Naive thymus-derived CD4-positive, alpha-beta T cell (primary cell): ENCODE measurements at regions not wholly inside any gene's neighbourhood (a gene's known extent, or its start where the extent isn't known, plus 50 kb on each side); places are given as distances from the start of the nearest gene placed in this dataset.

Experiments
- ATAC-seq: fragments of 150-1000 bp; cut with Tn5 transposase; 2 replicates; pipeline ENCODE4 v1.10.0; 2021; ENCODE audit warnings: mild to moderate bottlenecking, moderate library complexity
- CTCF ChIA-PET: fragments of 350-600 bp; sonication (Branson Sonifier 250); formaldehyde crosslinking; loops from one replicate; lab custom pipeline; 2021; ENCODE audit warnings: antibody characterized with exemption; lab: Charles Lee
- POLR2A ChIA-PET: fragments of 350-600 bp; sonication (Branson Sonifier 250); formaldehyde crosslinking; loops from one replicate; lab custom pipeline; 2021; ENCODE audit warnings: antibody characterized with exemption, inconsistent platforms; lab: Charles Lee
- DNase-seq, 9 donors: peaks; one replicate each; pipeline versions ENCODE4 v3.0.0 to v3.0.0-alpha.2; 2020 to 2022; ENCODE audit warnings: mixed read lengths in 1 of 9
- H3K27ac ChIP-seq: one replicate; pipeline ENCODE4 v1.7.0; 2013; ENCODE audit warnings: mild to moderate bottlenecking, low read depth, low read length, moderate library complexity
- H3K27me3 ChIP-seq, 2 donors: one replicate each; pipeline ENCODE4 v1.7.0; 2013; ENCODE audit warnings: low read length in 2 of 2, mild to moderate bottlenecking in 2 of 2, moderate library complexity in 2 of 2; ENCODE audit not compliant: control insufficient read depth in 2 of 2, insufficient read depth in 2 of 2
- H3K36me3 ChIP-seq, 3 experiments: 1 replicate in 2 of 3; 2 replicates in 1 of 3; pipeline ENCODE4 v1.7.0; 2013; ENCODE audit warnings: low read length in 3 of 3, mild to moderate bottlenecking in 3 of 3, moderate library complexity in 1 of 3; ENCODE audit not compliant: insufficient read depth in 3 of 3, control insufficient read depth in 2 of 3
- H3K4me1 ChIP-seq, 2 donors: one replicate each; pipeline ENCODE4 v1.7.0; 2013; ENCODE audit warnings: low read length in 2 of 2, mild to moderate bottlenecking in 2 of 2, moderate library complexity in 1 of 2; ENCODE audit not compliant: control insufficient read depth in 2 of 2, insufficient read depth in 2 of 2
- H3K4me3 ChIP-seq: 2 replicates; pipeline ENCODE4 v1.7.0; 2013; ENCODE audit warnings: mild to moderate bottlenecking, low read length
- H3K9me3 ChIP-seq, 3 experiments: 1 replicate in 2 of 3; 2 replicates in 1 of 3; pipeline ENCODE4 v1.7.0; 2013; ENCODE audit warnings: low read length in 3 of 3; ENCODE audit not compliant: control insufficient read depth in 2 of 3
- H3K27ac Mint-ChIP-seq, 9 donors: one replicate each; pipeline ENCODE4 v1.8.0; 2020 to 2022; ENCODE audit warnings: mixed read lengths in 9 of 9, mild to moderate bottlenecking in 8 of 9, moderate library complexity in 5 of 9, inconsistent platforms in 2 of 9
- H3K27me3 Mint-ChIP-seq, 5 donors: one replicate each; pipeline ENCODE4 v1.8.0; 2021 to 2022; ENCODE audit warnings: mixed read lengths in 5 of 5, mild to moderate bottlenecking in 1 of 5
- H3K36me3 Mint-ChIP-seq, 5 donors: one replicate each; pipeline ENCODE4 v1.8.0; 2020 to 2022; ENCODE audit warnings: mixed read lengths in 5 of 5, mild to moderate bottlenecking in 3 of 5, inconsistent platforms in 1 of 5
- H3K4me1 Mint-ChIP-seq, 7 donors: one replicate each; pipeline ENCODE4 v1.8.0; 2020 to 2022; ENCODE audit warnings: mixed read lengths in 7 of 7, mild to moderate bottlenecking in 3 of 7, inconsistent platforms in 1 of 7
- H3K4me3 Mint-ChIP-seq, 10 donors: one replicate each; pipeline ENCODE4 v1.8.0; 2020 to 2022; ENCODE audit warnings: mild to moderate bottlenecking in 10 of 10, mixed read lengths in 10 of 10, moderate library complexity in 6 of 10, inconsistent platforms in 2 of 10
- H3K9me3 Mint-ChIP-seq, 11 donors: one replicate each; pipeline ENCODE4 v1.8.0; 2020 to 2022; ENCODE audit warnings: mixed read lengths in 11 of 11, mild to moderate bottlenecking in 4 of 11, inconsistent platforms in 1 of 11, moderate library complexity in 1 of 11
- intact Hi-C, 2 donors: fragments of 100-400 bp; cut with micrococcal nuclease; formaldehyde crosslinking; loops; one replicate each; pipeline ENCODE4 v1.15.1; 2023

GRCh38 chr18:45540125-45540524, 75.2 kb upstream of the SLC14A2 start:
- intact Hi-C loops = no loop called here
- H3K27me3 Mint-ChIP-seq = peaks cover 0 to 24% (median 18%) of the 10 kb centered on the region in 5 donors
- Histone ChIP-seq H3K27ac (no peak overlapping the region), H3K9me3 (no peaks in the 10 kb centered on the region), H3K4me1 (no peaks in the 10 kb centered on the region), H3K27me3 (no peaks in the 10 kb centered on the region), H3K4me3 (no peak overlapping the region), H3K36me3 (no peaks in the 10 kb centered on the region)
- DNase-seq (no peak), ATAC-seq (no peak)
- CTCF ChIA-PET = no interaction called here
- no peak overlapping the region for H3K27ac Mint-ChIP-seq
- H3K4me3 Mint-ChIP-seq = no peak overlapping the region
- POLR2A ChIA-PET = no interaction called here
- peaks cover 0 to 29% (median 7%) of the 10 kb centered on the region in 11 donors for H3K9me3 Mint-ChIP-seq
- H3K36me3 Mint-ChIP-seq = peaks cover 0 to 3% (median 0%) of the 10 kb centered on the region in 5 donors
- H3K4me1 Mint-ChIP-seq = no peaks in the 10 kb centered on the region

- CTCF ChIA-PET = no interaction called here
- no peak overlapping the region for H3K4me3 Mint-ChIP-seq
Observed at GRCh38 chr18:45541421-45541820, 73.9 kb upstream of the SLC14A2 start.

DNA sequence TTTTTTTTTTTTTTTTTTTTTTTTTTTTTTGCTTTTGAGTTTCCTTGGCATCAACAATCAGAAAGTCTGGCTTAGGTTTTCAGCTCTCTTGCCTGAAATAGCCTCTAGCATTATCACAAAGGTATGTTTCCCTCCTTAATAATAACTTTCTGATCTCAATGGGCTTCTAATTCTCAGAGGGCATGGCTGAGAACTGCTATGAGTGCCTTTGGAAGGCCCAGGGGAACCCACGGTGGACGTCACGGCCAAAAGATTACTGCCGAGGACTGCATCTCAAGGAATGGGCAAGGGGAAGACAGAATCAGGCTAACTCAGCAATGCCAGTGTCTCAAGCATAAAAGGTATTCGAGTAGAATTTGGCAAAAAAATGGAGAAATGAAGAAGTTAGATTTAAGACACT, 73.2 kb upstream of the SLC14A2 start:
- Mint-ChIP-seq H3K4me1 (no peaks in the 10 kb centered on the region), H3K36me3 (peaks cover 0 to 3% (median 0%) of the 10 kb centered on the region in 5 donors), H3K27ac (no peak overlapping the region), H3K9me3 (peaks cover 0 to 20% (median 5%) of the 10 kb centered on the region in 11 donors), H3K27me3 (peaks cover 0 to 9% (median 7%) of the 10 kb centered on the region in 5 donors), H3K4me3 (no peak overlapping the region)
- H3K9me3 ChIP-seq = no peaks in the 10 kb centered on the region
- no peak overlapping the region for H3K27ac ChIP-seq
- ATAC-seq = no peak
- CTCF ChIA-PET = no interaction called here
- no peaks in the 10 kb centered on the region for H3K4me1 ChIP-seq
- no peaks in the 10 kb centered on the region for H3K36me3 ChIP-seq
- no peaks in the 10 kb centered on the region for H3K27me3 ChIP-seq
- POLR2A ChIA-PET = no interaction called here
- intact Hi-C loops = no loop called here
- DNase-seq = no peak
- H3K4me3 ChIP-seq = no peak overlapping the region

More at GRCh38 chr18:45541421-45541820, 73.9 kb upstream of the SLC14A2 start:
- no peaks in the 10 kb centered on the region for H3K36me3 ChIP-seq
- Mint-ChIP-seq H3K4me1 (no peaks in the 10 kb centered on the region), H3K36me3 (peaks cover 0 to 3% (median 0%) of the 10 kb centered on the region in 5 donors), H3K27ac (no peak overlapping the region), H3K27me3 (peaks cover 0 to 14% (median 11%) of the 10 kb centered on the region in 5 donors), H3K9me3 (peaks cover 0 to 20% (median 6%) of the 10 kb centered on the region in 11 donors)
- H3K4me1 ChIP-seq = no peaks in the 10 kb centered on the region
- DNase-seq = no peak
- no peak overlapping the region for H3K27ac ChIP-seq
- intact Hi-C loops = no loop called here
- H3K9me3 ChIP-seq = no peaks in the 10 kb centered on the region
- H3K27me3 ChIP-seq = no peaks in the 10 kb centered on the region
- H3K4me3 ChIP-seq = no peak overlapping the region
- no peak for ATAC-seq
- POLR2A ChIA-PET = no interaction called here

DNA sequence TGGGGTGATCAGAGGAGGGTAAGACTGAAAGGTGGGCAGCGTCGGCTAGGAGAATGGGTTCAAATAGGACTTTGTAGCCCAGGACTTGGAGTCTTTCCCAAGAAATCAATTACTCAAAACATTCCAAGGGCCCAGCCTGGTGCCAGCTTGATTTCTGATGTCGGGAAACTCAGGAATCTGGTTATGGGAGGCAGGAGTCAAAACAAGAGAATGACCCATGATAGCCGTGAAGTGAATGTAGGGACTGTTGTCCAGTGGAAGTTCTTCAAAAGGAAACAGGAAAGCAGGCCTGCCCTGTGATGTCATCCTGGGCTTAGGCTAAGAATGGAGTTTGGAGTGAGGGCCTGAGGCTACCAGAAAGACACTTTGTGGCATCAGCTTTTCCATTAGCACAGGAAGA, 67.4 kb upstream of the SLC14A2 start:
- CTCF ChIA-PET = no interaction called here

GRCh38 chr18:45548614-45549013, 66.7 kb upstream of the SLC14A2 start:
- POLR2A ChIA-PET = no interaction called here
- no peak overlapping the region for H3K27ac Mint-ChIP-seq
- H3K4me3 Mint-ChIP-seq = no peak overlapping the region
- H3K27ac ChIP-seq = no peak overlapping the region
- H3K9me3 ChIP-seq = no peaks in the 10 kb centered on the region
- no peaks in the 10 kb centered on the region for H3K4me1 Mint-ChIP-seq
- no peak overlapping the region for H3K4me3 ChIP-seq
- no peak for ATAC-seq
- peaks cover 0 to 26% (median 19%) of the 10 kb centered on the region in 5 donors for H3K27me3 Mint-ChIP-seq
- H3K27me3 ChIP-seq = no peaks in the 10 kb centered on the region
- H3K36me3 ChIP-seq = no peaks in the 10 kb centered on the region
- H3K36me3 Mint-ChIP-seq = no peaks in the 10 kb centered on the region
- intact Hi-C loops = no loop called here
- H3K4me1 ChIP-seq = no peaks in the 10 kb centered on the region
- no peak for DNase-seq
- CTCF ChIA-PET = no interaction called here
- H3K9me3 Mint-ChIP-seq = peaks cover 0 to 4% (median 0%) of the 10 kb centered on the region in 11 donors

More for the DNA sequence above, 67.4 kb upstream of the SLC14A2 start:
- H3K27me3 ChIP-seq = no peaks in the 10 kb centered on the region
- Mint-ChIP-seq H3K27me3 (peaks cover 0 to 26% (median 19%) of the 10 kb centered on the region in 5 donors), H3K36me3 (no peaks in the 10 kb centered on the region), H3K9me3 (peaks cover 0 to 2% (median 0%) of the 10 kb centered on the region in 11 donors), H3K4me3 (no peak overlapping the region), H3K27ac (no peak overlapping the region), H3K4me1 (no peaks in the 10 kb centered on the region)
- H3K9me3 ChIP-seq = no peaks in the 10 kb centered on the region
- no peak overlapping the region for H3K4me3 ChIP-seq
- no peaks in the 10 kb centered on the region for H3K4me1 ChIP-seq
- no peak overlapping the region for H3K27ac ChIP-seq
- intact Hi-C loops = no loop called here
- POLR2A ChIA-PET = no interaction called here
- H3K36me3 ChIP-seq = no peaks in the 10 kb centered on the region
- no peak for ATAC-seq
- DNase-seq = no peak

DNA sequence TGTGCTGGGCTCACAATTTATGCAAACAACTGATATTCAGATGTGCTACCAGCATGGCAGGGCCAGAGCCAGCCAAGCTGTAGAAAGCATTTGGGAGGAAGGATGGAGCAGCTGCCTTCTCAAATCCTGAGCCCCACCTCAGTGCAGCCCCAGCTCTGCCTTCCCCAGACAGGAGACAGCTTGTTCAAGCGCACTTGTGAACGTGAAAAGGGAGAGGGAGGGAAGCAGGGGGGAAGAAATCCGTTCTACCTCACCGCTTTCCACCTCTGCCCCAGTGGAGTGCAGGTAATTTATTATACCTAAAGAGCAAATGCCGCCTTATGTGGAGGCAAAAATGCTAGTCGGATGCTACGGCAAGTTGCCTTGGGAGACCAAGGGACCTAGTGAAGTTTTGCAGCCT, 66.0 kb upstream of the SLC14A2 start:
- Mint-ChIP-seq H3K36me3 (no peaks in the 10 kb centered on the region), H3K27ac (no peak overlapping the region), H3K9me3 (peaks cover 0 to 4% (median 0%) of the 10 kb centered on the region in 11 donors), H3K4me3 (no peak overlapping the region), H3K27me3 (peaks cover 0 to 22% (median 19%) of the 10 kb centered on the region in 5 donors), H3K4me1 (no peaks in the 10 kb centered on the region)
- no peaks in the 10 kb centered on the region for H3K9me3 ChIP-seq
- intact Hi-C loops = no loop called here
- H3K4me1 ChIP-seq = no peaks in the 10 kb centered on the region
- no peaks in the 10 kb centered on the region for H3K27me3 ChIP-seq
- DNase-seq (no peak), ATAC-seq (no peak)
- H3K4me3 ChIP-seq = no peak overlapping the region
- ChIA-PET POLR2A (no interaction called here), CTCF (no interaction called here)
- H3K27ac ChIP-seq = no peak overlapping the region
- H3K36me3 ChIP-seq = no peaks in the 10 kb centered on the region

DNA sequence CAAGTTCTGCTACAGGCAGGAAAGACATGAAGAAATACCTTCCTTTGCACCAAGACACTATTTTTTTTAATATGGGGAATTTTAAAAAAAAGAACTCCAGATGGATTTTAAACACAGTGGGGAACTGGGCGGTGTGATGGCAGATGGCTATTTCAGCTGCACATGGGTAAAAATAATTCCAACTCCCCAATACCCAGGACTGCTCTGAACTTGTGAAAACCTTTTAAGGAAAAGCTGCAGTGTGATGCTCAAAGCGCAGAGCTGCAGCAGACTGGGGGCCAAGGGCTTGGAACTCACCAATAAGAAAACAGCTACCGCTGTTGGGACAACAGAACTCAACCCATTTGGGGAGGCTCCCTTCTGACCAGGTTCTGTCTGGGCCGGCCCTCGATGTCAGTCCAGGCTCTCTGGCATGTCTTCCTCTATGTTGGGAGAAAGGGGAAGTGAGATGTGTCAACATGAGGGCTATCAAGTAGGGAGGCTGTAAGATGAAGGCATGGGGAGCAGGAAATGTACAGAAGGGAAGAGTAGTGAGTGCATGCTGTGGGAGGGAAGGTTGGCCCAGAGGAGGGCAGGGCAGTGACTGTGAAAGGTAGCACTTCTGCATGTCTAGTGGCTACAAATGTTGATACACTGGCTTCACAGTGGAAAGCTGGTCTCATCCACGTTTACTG, 64.0 kb upstream of the SLC14A2 start:
- no peak overlapping the region for H3K27ac ChIP-seq
- no peaks in the 10 kb centered on the region for H3K9me3 ChIP-seq
- H3K4me1 Mint-ChIP-seq = no peaks in the 10 kb centered on the region
- H3K9me3 Mint-ChIP-seq = peaks cover 0 to 4% (median 0%) of the 10 kb centered on the region in 11 donors
- H3K27ac Mint-ChIP-seq = no peak overlapping the region
- peaks cover 0 to 21% (median 19%) of the 10 kb centered on the region in 5 donors for H3K27me3 Mint-ChIP-seq
- no peaks in the 10 kb centered on the region for H3K4me1 ChIP-seq
- no peak for DNase-seq
- H3K36me3 Mint-ChIP-seq = no peaks in the 10 kb centered on the region
- H3K4me3 ChIP-seq = no peak overlapping the region
- H3K36me3 ChIP-seq = no peaks in the 10 kb centered on the region
- H3K27me3 ChIP-seq = no peaks in the 10 kb centered on the region
- intact Hi-C loops = no loop called here
- no peak overlapping the region for H3K4me3 Mint-ChIP-seq
- ATAC-seq = peak; percentile 63
- CTCF ChIA-PET = no interaction called here
- POLR2A ChIA-PET = no interaction called here
